KOPT-K1 (cell line): ENCODE measurements at regions not wholly inside any gene's neighbourhood (a gene's known extent, or its start where the extent isn't known, plus 50 kb on each side); places are given as distances from the start of the nearest gene placed in this dataset.
"Not testable (repeated sequence)": the region's sequence is repeated elsewhere in the genome, so short reads cannot be mapped to it uniquely, and the experiment has no call there.

Experiments used
- H3K27ac ChIP-seq: fragments of 200-600 bp; sonication (generic); 2 replicates; pipeline ENCODE4 v1.5.1; 2016; ENCODE audit warnings: antibody characterized with exemption, mild to moderate bottlenecking, low read depth, low read length; ENCODE audit not compliant: poor library complexity, severe bottlenecking
- H3K36me3 ChIP-seq: fragments of 200-600 bp; sonication (generic); 2 replicates; pipeline ENCODE4 v1.5.1; 2017; ENCODE audit warnings: antibody characterized with exemption, mild to moderate bottlenecking, low read length, moderate library complexity; ENCODE audit not compliant: insufficient read depth
- H3K9me3 ChIP-seq: fragments of 200-600 bp; sonication (generic); 2 replicates; pipeline ENCODE4 v1.5.1; 2017; ENCODE audit warnings: antibody characterized with exemption, low read length, mild to moderate bottlenecking; ENCODE audit not compliant: insufficient read depth, poor library complexity, severe bottlenecking

GRCh38 chr4:66284991-66285451 is 614.7 kb upstream of the EPHA5 start:
- Histone ChIP-seq H3K36me3 (no peaks in the 10 kb centered on the region), H3K27ac (no peak overlapping the region), H3K9me3 (no peaks in the 10 kb centered on the region)

GRCh38 chr4:66279084-66279483 is 608.8 kb upstream of the EPHA5 start:
- no peaks in the 10 kb centered on the region for H3K36me3 ChIP-seq
- no peaks in the 10 kb centered on the region for H3K9me3 ChIP-seq
- H3K27ac ChIP-seq: no peak overlapping the region

DNA sequence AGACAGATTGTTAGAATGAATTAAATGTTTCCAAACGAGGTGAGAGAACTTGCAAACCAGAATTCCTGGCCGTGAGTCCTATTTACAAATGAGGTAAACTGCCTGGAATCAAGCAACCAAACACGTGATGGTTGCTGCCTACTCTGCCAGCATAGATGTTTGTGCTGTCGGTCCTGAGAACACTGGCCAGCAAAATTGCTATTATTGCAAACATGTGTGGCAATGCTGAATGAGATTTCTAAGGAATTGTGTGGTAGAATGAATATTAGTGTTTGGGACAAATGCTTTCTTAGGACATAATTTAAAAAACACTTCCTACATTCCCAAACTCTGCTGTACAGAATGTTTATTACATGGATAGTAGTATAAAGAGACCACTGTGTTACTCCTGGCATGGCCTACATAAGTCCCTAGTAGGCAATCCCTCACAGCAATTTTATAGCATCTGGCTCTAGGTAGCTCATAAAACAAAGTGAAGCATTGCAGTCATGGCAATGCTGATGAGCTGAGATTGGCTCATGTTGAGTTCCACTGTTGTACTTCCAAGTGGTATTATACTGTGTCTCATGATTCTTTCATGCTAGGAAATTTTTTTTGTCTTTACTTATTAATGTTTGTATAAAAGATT is 605.2 kb upstream of the EPHA5 start:
- Histone ChIP-seq H3K27ac (no peak overlapping the region), H3K36me3 (no peaks in the 10 kb centered on the region), H3K9me3 (no peaks in the 10 kb centered on the region)

DNA sequence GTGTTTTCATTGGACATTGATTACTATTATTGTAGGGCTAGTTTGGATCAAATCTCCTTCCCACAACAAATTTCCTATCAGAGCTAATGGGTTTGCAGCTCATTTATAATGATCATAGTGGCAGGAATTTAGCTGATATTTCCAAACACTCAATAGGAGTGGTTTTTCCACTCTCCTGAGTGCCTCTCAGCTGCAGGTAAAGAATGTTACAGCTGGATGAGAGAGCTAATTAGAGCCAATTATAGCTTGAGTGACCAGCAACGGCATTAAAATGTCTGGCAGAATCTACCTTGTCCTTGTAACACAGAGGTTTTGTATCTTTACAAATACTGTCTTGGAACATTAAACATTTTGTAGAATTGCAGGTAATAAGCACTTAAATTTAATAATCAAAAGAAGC is 602.8 kb upstream of the EPHA5 start:
- Histone ChIP-seq H3K36me3 (no peaks in the 10 kb centered on the region), H3K9me3 (no peaks in the 10 kb centered on the region), H3K27ac (no peak overlapping the region)

GRCh38 chr4:66270356-66270755 is 600.1 kb upstream of the EPHA5 start:
- not testable (repeated sequence) for H3K36me3 ChIP-seq, H3K9me3 ChIP-seq, H3K27ac ChIP-seq

DNA sequence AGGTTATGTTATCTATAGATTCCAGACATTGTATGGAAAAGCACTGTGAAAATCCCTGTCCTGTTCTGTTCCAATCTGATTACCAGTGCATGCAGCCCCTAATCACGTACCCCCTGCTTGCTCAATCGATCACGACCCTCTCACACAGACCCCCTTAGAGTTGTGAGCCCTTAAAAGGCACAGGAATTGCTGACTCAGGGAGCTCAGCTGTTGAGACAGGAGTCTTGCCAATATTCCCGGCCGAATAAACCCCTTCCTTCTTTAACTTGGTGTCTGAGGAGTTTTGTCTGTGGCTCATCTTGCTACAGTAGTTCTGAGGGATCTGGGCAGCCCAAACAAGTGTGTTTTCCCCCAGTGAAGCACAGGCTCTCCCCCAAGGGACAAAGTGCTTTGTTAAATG is 596.3 kb upstream of the EPHA5 start:
- not testable (repeated sequence) for H3K9me3 ChIP-seq, H3K36me3 ChIP-seq, H3K27ac ChIP-seq

GRCh38 chr4:66266035-66266434 is 595.7 kb upstream of the EPHA5 start:
- Histone ChIP-seq H3K36me3 (no peaks in the 10 kb centered on the region), H3K27ac (no peak overlapping the region), H3K9me3 (no peaks in the 10 kb centered on the region)

DNA sequence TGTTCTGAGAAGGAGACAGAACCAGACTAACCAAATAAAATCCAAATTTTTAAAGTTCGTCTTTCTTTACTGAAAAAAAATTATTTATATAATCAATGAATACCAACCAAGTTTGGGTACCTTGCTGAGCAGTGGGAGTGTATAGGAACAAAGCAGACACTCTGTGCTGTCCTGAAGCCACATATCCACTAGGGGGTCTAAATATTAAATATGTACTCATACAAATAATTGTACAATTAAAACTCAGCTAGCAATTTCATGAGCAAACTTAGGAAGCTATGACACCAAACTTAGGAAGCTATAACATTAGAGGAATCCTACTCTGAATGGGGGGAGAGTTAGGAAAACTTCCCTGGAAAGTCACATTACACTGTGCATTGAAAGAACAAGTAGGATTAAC is 582.0 kb upstream of the EPHA5 start:
- Histone ChIP-seq H3K36me3 (no peaks in the 10 kb centered on the region), H3K27ac (no peak overlapping the region), H3K9me3 (no peaks in the 10 kb centered on the region)

GRCh38 chr4:66246643-66247042 is 576.4 kb upstream of the EPHA5 start:
- no peak overlapping the region for H3K27ac ChIP-seq
- no peaks in the 10 kb centered on the region for H3K9me3 ChIP-seq
- H3K36me3 ChIP-seq: no peaks in the 10 kb centered on the region

- no peaks in the 10 kb centered on the region for H3K9me3 ChIP-seq
- no peak overlapping the region for H3K27ac ChIP-seq
- no peaks in the 10 kb centered on the region for H3K36me3 ChIP-seq
Observed at GRCh38 chr4:66235876-66236275, 565.6 kb upstream of the EPHA5 start.

GRCh38 chr4:66229885-66230284 is 559.6 kb upstream of the EPHA5 start:
- Histone ChIP-seq H3K9me3 (no peaks in the 10 kb centered on the region), H3K36me3 (no peaks in the 10 kb centered on the region)

GRCh38 chr4:66225539-66225938 is 555.2 kb upstream of the EPHA5 start:
- H3K36me3 ChIP-seq: no peaks in the 10 kb centered on the region
- no peak overlapping the region for H3K27ac ChIP-seq
- no peaks in the 10 kb centered on the region for H3K9me3 ChIP-seq

More at GRCh38 chr4:66229885-66230284, 559.6 kb upstream of the EPHA5 start:
- no peak overlapping the region for H3K27ac ChIP-seq

GRCh38 chr4:66223068-66223703 is 552.9 kb upstream of the EPHA5 start:
- H3K36me3 ChIP-seq: no peaks in the 10 kb centered on the region
- H3K27ac ChIP-seq: no peak overlapping the region
- H3K9me3 ChIP-seq: no peaks in the 10 kb centered on the region

DNA sequence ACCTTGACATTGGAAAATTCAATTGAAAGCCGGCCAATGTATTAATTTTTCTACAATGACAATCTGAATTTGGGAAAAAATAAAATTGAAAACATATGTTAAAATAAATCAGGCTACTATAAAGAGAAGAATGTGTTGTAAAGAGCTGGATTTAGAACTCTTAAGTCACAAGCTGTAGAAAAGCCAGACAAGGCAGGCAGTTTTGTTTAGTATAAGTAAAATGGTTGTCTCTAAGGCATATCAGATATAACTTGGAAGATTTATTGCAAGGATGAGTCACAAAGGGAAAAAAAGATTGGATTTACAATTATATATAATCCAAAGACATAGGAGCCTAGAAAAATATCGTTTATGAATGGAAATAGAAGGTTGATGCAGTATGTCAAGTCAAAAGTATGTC is 549.1 kb upstream of the EPHA5 start:
- no peak overlapping the region for H3K27ac ChIP-seq
- H3K9me3 ChIP-seq: no peaks in the 10 kb centered on the region
- H3K36me3 ChIP-seq: no peaks in the 10 kb centered on the region

- no peaks in the 10 kb centered on the region for H3K36me3 ChIP-seq
- no peak overlapping the region for H3K27ac ChIP-seq
- H3K9me3 ChIP-seq: no peaks in the 10 kb centered on the region
Observed at GRCh38 chr4:66216252-66216651, 546.0 kb upstream of the EPHA5 start.

GRCh38 chr4:66212489-66212888 is 542.2 kb upstream of the EPHA5 start:
- Histone ChIP-seq H3K36me3 (no peaks in the 10 kb centered on the region), H3K9me3 (peaks cover 13% of the 10 kb centered on the region), H3K27ac (no peak overlapping the region)
